Adrenal gland (tissue), 5 donors: ENCODE measurements at regions not wholly inside any gene's neighbourhood (a gene's known extent, or its start where the extent isn't known, plus 50 kb on each side); places are given as distances from the start of the nearest gene placed in this dataset.

Experiments
- POLR2A ChIP-seq, 2 donors: fragments of 450-650 bp; IDR thresholded peaks; one replicate each; pipeline ENCODE4 v1.6.1; 2017; ENCODE audit warnings: antibody characterized with exemption in 2 of 2, mild to moderate bottlenecking in 2 of 2, moderate library complexity in 1 of 2
- TF ChIP-seq, protein P1 (sequence below), 6 experiments: fragments of 450-650 bp in 4 of 6; fragments of 200-600 bp in 2 of 6; sonication (generic) in 1 of 6; IDR thresholded peaks; 1 replicate in 5 of 6; 2 replicates in 1 of 6; pipeline versions ENCODE4 v1.5.1 to v1.8.0; 2016 to 2021; ENCODE audit warnings: antibody characterized with exemption in 6 of 6, mild to moderate bottlenecking in 2 of 6, moderate library complexity in 1 of 6
- donor health status: DM: no; HTN: no; CAD: no.

- TF ChIP-seq, protein P1, sequence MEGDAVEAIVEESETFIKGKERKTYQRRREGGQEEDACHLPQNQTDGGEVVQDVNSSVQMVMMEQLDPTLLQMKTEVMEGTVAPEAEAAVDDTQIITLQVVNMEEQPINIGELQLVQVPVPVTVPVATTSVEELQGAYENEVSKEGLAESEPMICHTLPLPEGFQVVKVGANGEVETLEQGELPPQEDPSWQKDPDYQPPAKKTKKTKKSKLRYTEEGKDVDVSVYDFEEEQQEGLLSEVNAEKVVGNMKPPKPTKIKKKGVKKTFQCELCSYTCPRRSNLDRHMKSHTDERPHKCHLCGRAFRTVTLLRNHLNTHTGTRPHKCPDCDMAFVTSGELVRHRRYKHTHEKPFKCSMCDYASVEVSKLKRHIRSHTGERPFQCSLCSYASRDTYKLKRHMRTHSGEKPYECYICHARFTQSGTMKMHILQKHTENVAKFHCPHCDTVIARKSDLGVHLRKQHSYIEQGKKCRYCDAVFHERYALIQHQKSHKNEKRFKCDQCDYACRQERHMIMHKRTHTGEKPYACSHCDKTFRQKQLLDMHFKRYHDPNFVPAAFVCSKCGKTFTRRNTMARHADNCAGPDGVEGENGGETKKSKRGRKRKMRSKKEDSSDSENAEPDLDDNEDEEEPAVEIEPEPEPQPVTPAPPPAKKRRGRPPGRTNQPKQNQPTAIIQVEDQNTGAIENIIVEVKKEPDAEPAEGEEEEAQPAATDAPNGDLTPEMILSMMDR (IDR thresholded peaks at IDR 0.05) = no peak
- no peak for TF ChIP-seq POLR2A (IDR thresholded peaks at IDR 0.05)
These were observed 128.7 kb downstream of the TUBA3C start for GRCh38 chr13:19052931-19053330.
